22Rv1 (cell line): ENCODE measurements at regions not wholly inside any gene's neighbourhood (a gene's known extent, or its start where the extent isn't known, plus 50 kb on each side); places are given as distances from the start of the nearest gene placed in this dataset.

Experiments used
- CTCF ChIP-seq: fragments of 450-650 bp; IDR thresholded peaks from 2 replicates; pipeline ENCODE4 v1.5.1; 2017; ENCODE audit warnings: mild to moderate bottlenecking
- ZFX ChIP-seq: fragments of 450-650 bp; IDR thresholded peaks from 2 replicates; pipeline ENCODE4 v1.6.1; 2017; ENCODE audit warnings: antibody characterized with exemption, borderline replicate concordance

- TF ChIP-seq CTCF (no peak), ZFX (no peak)
Observed at GRCh38 chr2:57180678-57181077, 865.9 kb upstream of the VRK2 start.
